IMR-90 (cell line): ENCODE measurements at regions not wholly inside any gene's neighbourhood (a gene's known extent, or its start where the extent isn't known, plus 50 kb on each side); places are given as distances from the start of the nearest gene placed in this dataset.

Experiments used
- ATAC-seq: fragments of 200-7000 bp; cut with Tn5 transposase; 2 replicates; pipeline ENCODE4 v1.9.1; 2020; ENCODE audit warnings: low read depth, mild to moderate bottlenecking, moderate library complexity
- BruUV-seq: library from RNA; stranded (reverse); fragments of 400-500 nt; replicated peaks from 2 replicates; lab custom pipeline; 2021; lab: Mats Ljungman, UMichigan
- CTCF ChIA-PET: fragments of 300-600 bp; formaldehyde crosslinking; extraction: SDS; loops from one replicate; lab custom pipeline; 2021; ENCODE audit warnings: antibody characterized with exemption; lab: Yijun Ruan, JAX
- POLR2A ChIA-PET: fragments of 300-600 bp; sonication (Branson Sonifier 250); formaldehyde crosslinking; loops from one replicate; lab custom pipeline; 2022; ENCODE audit warnings: antibody characterized with exemption; ENCODE audit not compliant: unreplicated experiment; lab: Charles Lee
- DNase-seq: peaks from one replicate; pipeline ENCODE4 v3.0.0; 2013
- H2AFZ ChIP-seq: replicated peaks from 2 replicates; pipeline ENCODE3; 2013; ENCODE audit warnings: low read length, mild to moderate bottlenecking; ENCODE audit not compliant: poor library complexity
- H2AK5ac ChIP-seq: 2 replicates; pipeline ENCODE4 v1.6.1; 2013; ENCODE audit warnings: low read depth, low read length, inconsistent platforms
- H2AK9ac ChIP-seq: replicated peaks from 2 replicates; pipeline ENCODE3; 2013; ENCODE audit warnings: mild to moderate bottlenecking, low read depth, low read length, moderate library complexity; ENCODE audit not compliant: poor library complexity
- H2BK120ac ChIP-seq: 2 replicates; pipeline ENCODE4 v1.6.1; 2013; ENCODE audit warnings: low read depth, low read length, inconsistent platforms
- H2BK15ac ChIP-seq: 3 replicates; pipeline ENCODE4 v1.6.1; 2013; ENCODE audit warnings: low read depth, low read length, inconsistent platforms
- H2BK20ac ChIP-seq: 2 replicates; pipeline ENCODE4 v1.6.1; 2013; ENCODE audit warnings: low read depth, mild to moderate bottlenecking, inconsistent platforms, low read length, moderate library complexity
- H2BK5ac ChIP-seq: 2 replicates; pipeline ENCODE4 v1.6.1; 2013; ENCODE audit warnings: mild to moderate bottlenecking, low read depth, low read length, inconsistent platforms; ENCODE audit not compliant: poor library complexity, severe bottlenecking
- H3K14ac ChIP-seq: replicated peaks from 2 replicates; pipeline ENCODE4 v1.6.1; 2013; ENCODE audit warnings: low read depth, low read length, inconsistent platforms
- H3K18ac ChIP-seq: 2 replicates; pipeline ENCODE4 v1.6.1; 2013; ENCODE audit warnings: low read depth, low read length, control low read depth
- H3K23ac ChIP-seq: 2 replicates; pipeline ENCODE4 v1.6.1; 2013; ENCODE audit warnings: low read depth, low read length, inconsistent platforms
- H3K27ac ChIP-seq: 2 replicates; pipeline ENCODE4 v1.5.1; 2013; ENCODE audit warnings: mild to moderate bottlenecking, control low read depth, low read length; ENCODE audit not compliant: insufficient read depth
- H3K27me3 ChIP-seq: 2 replicates; pipeline ENCODE4 v1.6.1; 2013; ENCODE audit warnings: low read length; ENCODE audit not compliant: control insufficient read depth, insufficient read depth
- H3K36me3 ChIP-seq: 2 replicates; pipeline ENCODE4 v1.6.1; 2013; ENCODE audit warnings: low read length, mixed read lengths; ENCODE audit not compliant: control insufficient read depth, insufficient read depth
- H3K4ac ChIP-seq: 2 replicates; pipeline ENCODE4 v1.6.1; 2013; ENCODE audit warnings: low read depth, low read length, inconsistent platforms
- H3K4me1 ChIP-seq: 2 replicates; pipeline ENCODE4 v1.6.1; 2013; ENCODE audit warnings: low read length, mixed read lengths; ENCODE audit not compliant: control insufficient read depth, insufficient read depth
- H3K4me2 ChIP-seq: 2 replicates; pipeline ENCODE4 v1.6.1; 2013; ENCODE audit warnings: low read depth, mild to moderate bottlenecking, control low read depth, low read length, moderate library complexity
- H3K4me3 ChIP-seq: 2 replicates; pipeline ENCODE4 v1.5.1; 2013; ENCODE audit warnings: low read depth, mild to moderate bottlenecking, control low read depth, low read length, moderate library complexity; ENCODE audit not compliant: insufficient read depth
- H3K56ac ChIP-seq: 2 replicates; pipeline ENCODE4 v1.6.1; 2013; ENCODE audit warnings: low read length, inconsistent platforms; ENCODE audit not compliant: insufficient read depth; ENCODE audit errors: extremely low read depth
- H3K79me1 ChIP-seq, 2 experiments: 2 replicates each; pipeline ENCODE4 v1.6.1; 2013; ENCODE audit warnings: low read length in 2 of 2, inconsistent platforms in 1 of 2, low read depth in 1 of 2
- H3K9ac ChIP-seq: 2 replicates; pipeline ENCODE4 v1.6.1; 2013; ENCODE audit warnings: low read depth, low read length, control low read depth
- H3K9me1 ChIP-seq: 2 replicates; pipeline ENCODE4 v1.6.1; 2013; ENCODE audit warnings: low read length, inconsistent platforms; ENCODE audit not compliant: insufficient read depth
- H3K9me3 ChIP-seq: 2 replicates; pipeline ENCODE4 v1.6.1; 2013; ENCODE audit warnings: low read length; ENCODE audit not compliant: control insufficient read depth, insufficient read depth
- H4K20me1 ChIP-seq: 2 replicates; pipeline ENCODE4 v1.6.1; 2013; ENCODE audit warnings: low read length, inconsistent platforms; ENCODE audit not compliant: insufficient read depth
- H4K5ac ChIP-seq: 2 replicates; pipeline ENCODE4 v1.6.1; 2013; ENCODE audit warnings: mild to moderate bottlenecking, low read depth, low read length, control low read depth
- H4K8ac ChIP-seq, 2 experiments: 2 replicates each; pipeline ENCODE4 v1.6.1; 2013; ENCODE audit warnings: low read depth in 2 of 2, low read length in 2 of 2, control low read depth in 1 of 2, inconsistent platforms in 1 of 2
- H4K91ac ChIP-seq: 2 replicates; pipeline ENCODE4 v1.6.1; 2013; ENCODE audit warnings: low read depth, low read length, inconsistent platforms; ENCODE audit not compliant: insufficient read depth
- CTCF ChIP-seq: conservative IDR thresholded peaks from 2 replicates; pipeline ENCODE4 v1.5.1; 2012; ENCODE audit warnings: mild to moderate bottlenecking, low read depth, low read length, improper control_type of control experiment
- ELK1 ChIP-seq: fragments of 150-350 bp; IDR thresholded peaks from 2 replicates; pipeline ENCODE4 v1.6.1; 2016; ENCODE audit warnings: low read depth, mild to moderate bottlenecking, low read length, moderate library complexity, borderline replicate concordance
- FOS ChIP-seq: fragments of 150-350 bp; IDR thresholded peaks from 2 replicates; pipeline ENCODE4 v1.6.1; 2016; ENCODE audit warnings: low read depth, low read length
- MAFK ChIP-seq: IDR thresholded peaks from 2 replicates; pipeline ENCODE4 v1.6.1; 2012; ENCODE audit warnings: low read depth, low read length, improper control_type of control experiment
- MXI1 ChIP-seq: IDR thresholded peaks from 2 replicates; pipeline ENCODE4 v1.6.1; 2012; ENCODE audit warnings: low read depth, mild to moderate bottlenecking, low read length, moderate library complexity, borderline replicate concordance
- POLR2A ChIP-seq: IDR thresholded peaks from 2 replicates; pipeline ENCODE4 v1.6.1; 2012; ENCODE audit warnings: mild to moderate bottlenecking, low read depth, low read length
- WGBS, 2 experiments: methylation state at CpG; one replicate each; pipeline versions ENCODE4 v1.1.5 to v1.1.7; 2013; ENCODE audit warnings: missing lambda C conversion rate in 2 of 2; ENCODE audit not compliant: insufficient read length in 1 of 2; ENCODE audit errors: extremely low coverage in 2 of 2; 5-methylcytosine and 5-hydroxymethylcytosine counted together
- dilution Hi-C: fragments of 300-500 bp; cut with HindIII; formaldehyde crosslinking; loops from one replicate; pipeline ENCODE4 v1.14.3; 2018; ENCODE audit warnings: low sequenced_read_pairs; ENCODE audit not compliant: unreplicated experiment
- in situ Hi-C: fragments of 300-500 bp; cut with MboI; formaldehyde crosslinking; loops from 3 replicates; pipeline ENCODE4 v1.14.3; 2019; ENCODE audit warnings: low sequenced_read_pairs, inconsistent platforms, mixed read lengths
- intact Hi-C: fragments of 100-400 bp; cut with micrococcal nuclease; formaldehyde crosslinking; loops from 2 replicates; pipeline ENCODE4 v1.10.0; 2022

- Histone ChIP-seq H2BK15ac (no peak overlapping the region), H3K9me1 (no peaks in the 10 kb centered on the region), H4K5ac (no peak overlapping the region), H3K56ac (no peak overlapping the region), H2BK20ac (no peak overlapping the region), H3K36me3 (no peaks in the 10 kb centered on the region), H3K18ac (no peak overlapping the region), H4K91ac (no peak overlapping the region), H3K79me1 (no peaks in the 10 kb centered on the region), H2AK9ac (no peak overlapping the region), H3K23ac (no peak overlapping the region), H3K4me1 (no peaks in the 10 kb centered on the region), H3K14ac (no peak overlapping the region), H3K9ac (no peak overlapping the region), H2AFZ (no peak overlapping the region), H3K4me3 (no peak overlapping the region), H2BK120ac (no peak overlapping the region), H3K27me3 (0 out of 2 replicates have a peak, but pooled peaks cover 2% of the 10 kb centered on the region), H3K4ac (no peak overlapping the region), H3K27ac (no peak overlapping the region), H4K8ac (no peak overlapping the region), H2BK5ac (no peak overlapping the region), H3K4me2 (no peak overlapping the region), H3K9me3 (no peaks in the 10 kb centered on the region), H2AK5ac (no peak overlapping the region), H4K20me1 (no peaks in the 10 kb centered on the region)
- TF ChIP-seq MXI1 (no peak), MAFK (no peak), POLR2A (no peak), FOS (no peak), ELK1 (no peak), CTCF (no peak)
- in situ Hi-C loops, result no loop called here
- WGBS, 2 experiments, result no CpG with 5 or more reads among the region's 2 CpGs
- intact Hi-C loops, result no loop called here
- no TSS peak for BruUV-seq
- ATAC-seq, result no peak
- ChIA-PET POLR2A (no interaction called here), CTCF (interaction anchor here (0.6 kb wide), 1 partner anchor 138 kb away, joined by 4 read pairs; no protein-coding TSS in a partner anchor)
- dilution Hi-C loops, result no loop called here
- DNase-seq, result no peak
These were observed 608.4 kb upstream of the HTR2C start for GRCh38 chrX:113975441-113975840.
